Parathyroid adenoma (tissue), 2 donors: ENCODE measurements at regions not wholly inside any gene's neighbourhood (a gene's known extent, or its start where the extent isn't known, plus 50 kb on each side); places are given as distances from the start of the nearest gene placed in this dataset.

Experiments used
- H2AFZ ChIP-seq: fragments of 300-600 bp; sonication (generic); one replicate; pipeline ENCODE4 v1.7.0; 2017; ENCODE audit warnings: antibody characterized with exemption, mild to moderate bottlenecking
- H3K27ac ChIP-seq: fragments of 300-600 bp; sonication (generic); one replicate; pipeline ENCODE4 v1.7.0; 2017
- H3K27me3 ChIP-seq: fragments of 300-600 bp; sonication (generic); one replicate; pipeline ENCODE4 v1.7.0; 2017; ENCODE audit warnings: low read length; ENCODE audit not compliant: control insufficient read depth, insufficient read depth
- H3K36me3 ChIP-seq: fragments of 300-600 bp; sonication (generic); one replicate; pipeline ENCODE4 v1.7.0; 2017; ENCODE audit warnings: low read length; ENCODE audit not compliant: control insufficient read depth, insufficient read depth
- H3K4me1 ChIP-seq: fragments of 300-600 bp; sonication (generic); one replicate; pipeline ENCODE4 v1.7.0; 2017; ENCODE audit warnings: control low read depth
- H3K4me2 ChIP-seq: fragments of 300-600 bp; sonication (generic); one replicate; pipeline ENCODE4 v1.7.0; 2017; ENCODE audit warnings: low read length
- H3K4me3 ChIP-seq: fragments of 300-600 bp; sonication (generic); one replicate; pipeline ENCODE4 v1.7.0; 2017; ENCODE audit warnings: low read depth, low read length
- H3K79me2 ChIP-seq: fragments of 300-600 bp; sonication (generic); one replicate; pipeline ENCODE4 v1.7.0; 2017; ENCODE audit warnings: control low read depth
- H3K9ac ChIP-seq: fragments of 300-600 bp; sonication (generic); one replicate; pipeline ENCODE4 v1.7.0; 2017; ENCODE audit warnings: mild to moderate bottlenecking
- H3K9me3 ChIP-seq: fragments of 300-600 bp; sonication (generic); one replicate; pipeline ENCODE4 v1.7.0; 2017; ENCODE audit warnings: low read length; ENCODE audit not compliant: control insufficient read depth
- CTCF ChIP-seq: fragments of 300-600 bp; sonication (generic); IDR thresholded peaks from one replicate; pipeline ENCODE4 v1.7.0; 2017; ENCODE audit warnings: antibody characterized with exemption, mild to moderate bottlenecking
- donor health status: primary hyperparathyroidism.

- H3K79me2 ChIP-seq = no peaks in the 10 kb centered on the region
- no peaks in the 10 kb centered on the region for H3K4me1 ChIP-seq
- no peak overlapping the region for H3K9ac ChIP-seq
- TF ChIP-seq CTCF = no peak
- H3K27ac ChIP-seq = no peak overlapping the region
- H3K27me3 ChIP-seq = no peaks in the 10 kb centered on the region
- H3K4me3 ChIP-seq = no peak overlapping the region
- H2AFZ ChIP-seq = no peak overlapping the region
- H3K9me3 ChIP-seq = no peaks in the 10 kb centered on the region
- H3K36me3 ChIP-seq = no peaks in the 10 kb centered on the region
- no peak overlapping the region for H3K4me2 ChIP-seq
Observed at GRCh38 chr2:107094450-107094986, 208.6 kb upstream of the ST6GAL2 start.

GRCh38 chr2:107102176-107102575 lies 216.2 kb upstream of the ST6GAL2 start:
- no peak overlapping the region for H3K9ac ChIP-seq
- no peaks in the 10 kb centered on the region for H3K27me3 ChIP-seq
- H3K36me3 ChIP-seq = no peaks in the 10 kb centered on the region
- H3K4me2 ChIP-seq = no peak overlapping the region
- no peak overlapping the region for H3K4me3 ChIP-seq
- no peaks in the 10 kb centered on the region for H3K9me3 ChIP-seq
- TF ChIP-seq CTCF = no peak
- no peak overlapping the region for H3K27ac ChIP-seq
- H2AFZ ChIP-seq = no peak overlapping the region
- H3K4me1 ChIP-seq = no peaks in the 10 kb centered on the region
- no peaks in the 10 kb centered on the region for H3K79me2 ChIP-seq

- H3K4me2 ChIP-seq = no peak overlapping the region
- no peaks in the 10 kb centered on the region for H3K4me1 ChIP-seq
- no peak for TF ChIP-seq CTCF
Observed at GRCh38 chr2:107107351-107107750, 221.4 kb upstream of the ST6GAL2 start.

GRCh38 chr2:107108556-107108955 lies 222.6 kb upstream of the ST6GAL2 start:
- Histone ChIP-seq H3K9me3 (no peaks in the 10 kb centered on the region), H3K9ac (no peak overlapping the region), H2AFZ (no peak overlapping the region), H3K27me3 (no peaks in the 10 kb centered on the region), H3K79me2 (no peaks in the 10 kb centered on the region), H3K36me3 (no peaks in the 10 kb centered on the region), H3K4me2 (no peak overlapping the region), H3K4me1 (no peaks in the 10 kb centered on the region), H3K27ac (no peak overlapping the region), H3K4me3 (no peak overlapping the region)
- no peak for TF ChIP-seq CTCF

More at GRCh38 chr2:107107351-107107750, 221.4 kb upstream of the ST6GAL2 start:
- Histone ChIP-seq H3K4me3 (no peak overlapping the region), H3K27me3 (no peaks in the 10 kb centered on the region), H3K27ac (no peak overlapping the region), H3K79me2 (no peaks in the 10 kb centered on the region), H3K9ac (no peak overlapping the region), H3K9me3 (no peaks in the 10 kb centered on the region), H2AFZ (no peak overlapping the region), H3K36me3 (no peaks in the 10 kb centered on the region)

- Histone ChIP-seq H3K27me3 (no peaks in the 10 kb centered on the region), H3K36me3 (no peaks in the 10 kb centered on the region), H2AFZ (no peak overlapping the region), H3K79me2 (no peaks in the 10 kb centered on the region), H3K9ac (no peak overlapping the region), H3K27ac (no peak overlapping the region), H3K9me3 (no peaks in the 10 kb centered on the region), H3K4me3 (no peak overlapping the region), H3K4me1 (no peaks in the 10 kb centered on the region), H3K4me2 (no peak overlapping the region)
- no peak for TF ChIP-seq CTCF
Observed at GRCh38 chr2:107111623-107112022, 225.7 kb upstream of the ST6GAL2 start.
